HG03025 (cell line): ENCODE measurements at regions not wholly inside any gene's neighbourhood (a gene's known extent, or its start where the extent isn't known, plus 50 kb on each side); places are given as distances from the start of the nearest gene placed in this dataset.

Experiments used
- ATAC-seq: cut with Tn5 transposase; IDR thresholded peaks from one replicate; pipeline ENCODE4 v1.9.1; 2021; ENCODE audit warnings: mild to moderate bottlenecking, moderate library complexity; ENCODE audit not compliant: unreplicated experiment, low FRiP score

GRCh38 chr12:72082986-72083820 is 144.6 kb downstream of the TPH2 start:
- ATAC-seq: no peak

DNA sequence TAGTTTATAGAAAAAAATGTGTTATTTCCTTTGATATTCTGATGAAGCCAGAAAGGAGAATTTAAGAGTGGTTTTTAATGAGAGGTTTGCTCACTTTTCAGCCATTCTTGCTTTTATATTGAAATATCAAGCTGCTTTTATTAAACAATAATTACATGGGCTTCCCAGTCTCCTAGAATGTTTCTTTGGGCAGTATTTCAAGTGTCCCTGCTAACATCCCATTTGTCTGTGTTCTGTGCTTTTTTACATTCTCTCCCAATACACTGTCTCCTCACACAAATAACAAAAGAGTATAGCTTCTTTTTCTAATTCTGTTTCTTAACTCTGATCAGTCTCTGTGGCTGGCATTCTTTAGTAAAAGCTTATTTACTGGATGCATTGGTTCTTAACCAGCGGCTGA is 145.4 kb downstream of the TPH2 start:
- no peak for ATAC-seq

DNA sequence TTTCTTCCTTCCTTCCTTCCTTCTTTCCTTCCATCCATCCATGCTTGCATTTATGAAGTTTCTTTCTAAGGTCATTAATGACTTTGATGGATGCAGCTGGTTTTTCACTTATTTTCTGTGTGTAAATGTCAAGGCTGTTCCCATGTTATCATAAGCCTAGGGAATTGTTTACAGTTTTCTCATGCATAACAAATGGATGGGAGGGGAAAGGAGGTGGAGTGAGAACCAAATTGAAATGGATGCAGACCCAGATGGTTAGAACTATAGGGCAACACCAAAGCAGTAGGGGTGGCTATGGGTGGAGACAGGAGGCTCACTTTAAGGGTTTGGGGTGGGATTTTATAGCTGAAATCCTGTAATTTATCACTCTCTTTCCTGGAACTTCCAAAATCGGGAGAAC is 146.2 kb downstream of the TPH2 start:
- no peak for ATAC-seq

GRCh38 chr12:72089678-72090077 is 151.0 kb downstream of the TPH2 start:
- ATAC-seq: no peak

GRCh38 chr12:72093424-72093823 is 154.8 kb downstream of the TPH2 start:
- ATAC-seq: no peak

DNA sequence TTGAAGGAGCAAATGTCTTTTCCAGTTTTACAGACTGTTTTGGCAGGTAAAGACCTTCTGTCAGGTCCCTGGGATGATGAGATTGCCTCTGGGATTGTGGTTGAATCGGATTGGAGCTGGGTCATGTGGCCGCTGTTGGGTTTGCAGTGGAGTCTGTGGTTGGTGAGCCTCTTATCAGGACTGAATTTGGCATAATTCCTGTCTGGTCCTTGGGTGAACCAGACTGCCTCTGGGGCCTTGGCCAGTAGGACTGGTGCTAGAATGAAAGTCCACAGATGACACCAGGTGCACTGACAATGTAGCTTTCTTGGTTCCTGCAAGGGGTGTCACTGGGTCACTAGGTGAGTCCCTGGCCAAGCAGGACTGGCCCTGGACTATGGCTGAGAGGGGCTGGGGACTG is 155.3 kb downstream of the TPH2 start:
- no peak for ATAC-seq

- no peak for ATAC-seq
Measured at GRCh38 chr12:72094490-72094889, 155.8 kb downstream of the TPH2 start.

DNA sequence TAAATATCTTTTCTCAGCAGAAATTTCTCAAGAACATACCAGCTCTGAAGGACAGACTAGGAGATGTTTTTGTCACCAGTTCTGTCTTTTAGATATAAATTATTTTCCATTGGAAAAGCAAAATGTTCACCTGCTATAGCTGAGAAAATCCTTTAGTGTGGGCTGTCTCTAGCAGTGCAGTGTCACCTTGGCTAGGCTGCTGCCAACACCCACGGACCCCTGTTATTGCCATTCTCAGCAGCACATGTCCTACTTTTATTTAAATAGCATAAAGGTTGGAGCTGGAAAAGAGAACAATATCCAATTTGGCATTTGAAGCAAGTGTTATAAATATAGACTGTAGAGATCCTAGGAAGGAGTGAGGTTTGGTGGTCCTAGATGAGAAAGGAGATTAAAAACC is 156.4 kb downstream of the TPH2 start:
- ATAC-seq: no peak

DNA sequence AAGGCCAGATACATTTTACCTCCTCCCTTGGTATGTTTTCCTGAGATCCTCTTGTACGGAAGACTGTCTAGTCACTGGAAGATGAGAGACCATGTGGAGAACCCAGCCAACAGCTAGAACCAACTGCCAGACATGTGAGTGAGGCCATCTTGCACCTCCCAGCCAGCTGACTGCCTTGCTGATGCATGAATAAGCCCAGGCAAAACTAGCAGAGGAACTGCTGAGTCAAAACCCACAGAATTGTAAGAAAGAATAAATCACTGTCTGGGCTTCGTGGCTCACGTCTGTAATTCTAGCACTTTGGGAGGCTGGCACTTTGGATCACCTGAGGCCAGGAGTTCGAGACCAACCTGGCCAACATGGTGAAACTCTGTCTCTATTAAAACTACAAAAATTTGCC is 160.0 kb downstream of the TPH2 start:
- no peak for ATAC-seq

- ATAC-seq: no peak
Measured at GRCh38 chr12:72100854-72101253, 162.2 kb downstream of the TPH2 start.

DNA sequence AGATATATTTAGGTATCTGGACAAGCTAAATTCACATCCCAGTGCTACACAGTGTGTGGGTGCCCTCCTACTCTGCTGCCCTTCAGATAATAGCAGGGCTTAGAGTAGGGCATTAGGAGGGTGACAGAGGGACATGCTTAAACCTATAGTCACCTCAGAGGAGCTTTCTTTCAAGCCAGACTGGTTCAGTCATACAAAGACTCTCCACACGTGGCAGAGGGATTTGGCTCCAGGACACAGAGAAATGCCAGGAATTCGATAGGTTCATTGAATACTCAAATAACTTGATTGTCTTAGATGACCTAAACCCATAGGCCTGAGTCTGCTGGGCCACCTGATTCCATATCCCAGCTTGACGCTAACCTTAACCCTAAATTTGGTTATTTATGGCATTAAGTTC is 163.5 kb downstream of the TPH2 start:
- no peak for ATAC-seq

DNA sequence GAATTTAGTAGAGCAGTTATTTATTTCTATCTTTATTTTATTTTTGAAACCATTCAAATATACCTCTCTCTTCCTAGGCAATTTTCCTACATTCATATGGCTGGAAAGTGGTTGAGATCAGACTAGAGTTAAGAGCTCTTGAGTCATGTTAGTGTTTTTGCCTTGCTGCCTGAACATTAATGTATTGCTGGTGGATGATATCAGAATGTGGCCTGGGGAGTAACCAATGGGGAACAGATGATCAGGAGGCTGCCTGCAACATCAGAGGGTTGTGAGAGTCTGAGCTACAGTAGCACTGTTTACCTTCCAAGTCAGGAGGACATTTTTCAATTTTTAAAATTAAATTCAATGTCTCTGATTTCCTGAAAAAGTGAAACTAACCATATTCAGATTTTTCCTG is 166.3 kb upstream of the TRHDE start:
- ATAC-seq: no peak

- no peak for ATAC-seq
Measured at GRCh38 chr12:72110937-72111650, 161.1 kb upstream of the TRHDE start.

DNA sequence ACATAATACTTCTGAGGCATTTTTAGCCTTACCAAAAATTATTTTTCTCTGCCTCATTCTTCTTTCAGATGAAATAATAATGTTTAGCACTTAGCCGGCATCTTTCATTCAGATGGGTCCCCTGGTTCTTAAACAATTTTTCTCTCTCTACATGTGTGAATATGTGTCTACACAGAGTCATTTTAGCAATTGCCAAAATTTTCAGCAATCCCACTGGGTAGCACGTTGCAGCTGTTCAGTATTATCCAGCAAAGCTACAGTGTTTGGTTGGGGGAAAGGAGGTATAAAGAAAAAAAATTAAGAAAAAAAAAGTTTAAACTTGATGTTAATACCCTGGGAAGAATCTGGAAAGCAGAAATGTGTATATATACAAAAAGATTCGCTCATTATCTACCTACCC is 160.5 kb upstream of the TRHDE start:
- no peak for ATAC-seq

DNA sequence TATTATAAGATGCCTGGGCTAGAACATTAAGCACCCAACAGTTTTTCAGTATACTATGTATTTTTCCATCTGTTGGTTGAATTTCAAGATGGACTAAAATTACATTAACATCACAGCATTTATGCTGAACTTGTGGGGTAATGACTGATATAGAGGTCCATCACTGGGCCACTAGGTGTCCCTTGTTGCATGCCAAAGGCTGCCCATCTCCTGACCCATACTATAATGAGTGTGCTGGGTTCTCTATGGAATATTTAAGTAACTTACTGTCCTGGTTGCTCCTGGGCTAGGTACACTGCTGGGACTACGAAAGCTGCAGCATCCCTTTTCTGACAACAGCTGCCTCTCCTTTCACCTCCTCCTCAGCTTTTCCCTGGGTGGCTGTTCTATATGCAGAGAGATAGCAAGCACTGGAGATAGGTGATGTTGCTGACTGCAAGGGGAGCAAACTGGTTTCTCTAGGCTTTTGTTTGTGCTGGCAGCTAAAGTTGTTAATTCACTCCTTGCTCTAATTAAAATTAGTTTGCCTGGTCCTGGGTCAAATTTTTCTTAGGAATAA is 138.6 kb upstream of the TRHDE start:
- no peak for ATAC-seq

DNA sequence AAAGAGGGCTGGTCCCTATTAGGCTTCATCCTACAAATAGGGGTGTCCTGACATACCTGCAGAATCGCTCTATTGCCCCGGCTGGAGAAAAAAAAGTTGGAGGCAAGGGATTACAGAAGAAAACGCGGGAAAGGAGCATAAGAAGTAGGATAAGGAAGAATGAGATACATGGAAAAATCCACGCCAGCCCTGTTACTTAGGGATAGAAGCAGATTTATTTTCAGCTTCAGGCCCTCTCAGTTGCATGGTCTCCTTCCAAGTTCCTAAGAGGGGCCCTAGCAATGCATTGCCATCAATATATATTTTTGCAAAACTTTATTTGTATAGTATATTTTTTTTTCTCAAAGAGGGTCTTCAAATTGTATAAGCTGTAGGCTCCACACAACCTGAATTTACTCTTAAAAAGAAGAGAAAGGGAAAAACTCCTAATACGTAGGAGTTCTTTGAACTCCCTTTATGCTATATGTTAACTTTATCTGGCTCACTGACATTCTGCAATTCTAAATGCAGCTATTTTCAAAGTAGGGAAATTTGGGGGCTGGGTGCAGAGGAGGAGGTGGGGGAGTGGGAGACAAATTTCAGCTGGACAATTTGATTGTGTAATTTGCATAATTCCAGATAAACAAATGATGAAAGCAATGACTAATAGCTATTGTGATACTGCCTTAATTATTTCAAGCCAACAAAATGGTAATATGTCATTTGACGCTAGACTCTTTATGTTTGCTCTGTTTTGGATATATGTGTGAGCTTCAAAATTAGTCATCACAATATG is 137.7 kb upstream of the TRHDE start:
- no peak for ATAC-seq

GRCh38 chr12:72135021-72135301 is 137.2 kb upstream of the TRHDE start:
- no peak for ATAC-seq

- no peak for ATAC-seq
Measured at GRCh38 chr12:72136792-72137191, 135.4 kb upstream of the TRHDE start.

- no peak for ATAC-seq
Measured at GRCh38 chr12:72139411-72139810, 132.8 kb upstream of the TRHDE start.

DNA sequence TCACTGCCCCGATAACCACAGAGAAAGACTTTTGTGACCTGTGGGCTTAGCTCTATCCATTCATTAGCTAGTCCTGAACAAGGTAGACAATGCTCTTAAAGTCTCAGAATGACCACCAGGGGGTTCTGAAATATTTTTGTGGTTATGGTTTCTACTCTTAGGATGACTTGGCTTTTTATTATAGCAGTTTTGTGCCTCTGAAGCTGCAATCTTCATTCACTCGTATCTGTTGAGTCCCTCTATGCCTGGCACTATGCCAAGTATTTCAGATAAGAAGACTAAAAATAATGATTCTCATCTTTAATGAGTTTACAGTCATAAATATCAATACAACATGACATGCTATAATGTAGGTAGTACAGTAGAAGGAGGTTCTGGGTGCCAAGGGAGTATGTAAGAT is 130.8 kb upstream of the TRHDE start:
- peak; percentile 94 for ATAC-seq

DNA sequence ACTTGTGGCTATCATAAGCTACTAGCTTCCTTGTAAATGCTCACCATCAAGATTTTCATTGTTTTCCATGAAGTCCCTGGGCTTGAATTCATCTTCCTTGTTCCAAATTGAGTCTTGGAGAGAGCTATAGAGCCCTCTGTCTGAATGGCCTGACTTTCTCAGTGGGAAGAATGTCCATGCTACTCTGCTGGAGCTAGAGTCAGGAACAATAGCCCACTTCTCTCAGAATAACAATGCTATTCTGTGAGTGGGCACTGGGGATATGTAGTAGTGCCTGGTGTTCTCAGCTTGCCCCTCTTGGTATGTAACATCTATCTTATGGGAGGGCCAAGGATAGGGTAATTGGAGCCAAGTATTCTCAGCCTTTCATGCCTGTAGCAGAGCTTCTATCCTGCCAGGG is 127.6 kb upstream of the TRHDE start:
- no peak for ATAC-seq
